Liver (tissue), 3 donors: ENCODE measurements at regions not wholly inside any gene's neighbourhood (a gene's known extent, or its start where the extent isn't known, plus 50 kb on each side); places are given as distances from the start of the nearest gene placed in this dataset.

Experiments used
- CTCF ChIP-seq: fragments of 150-350 bp; IDR thresholded peaks from 2 replicates; pipeline ENCODE4 v1.5.1; 2017; ENCODE audit warnings: improper control_type of control experiment, low read depth, low read length; ENCODE audit not compliant: missing input control
- MAX ChIP-seq: IDR thresholded peaks from 2 replicates; pipeline ENCODE4 v1.6.1; 2016; ENCODE audit warnings: antibody characterized with exemption
- RAD21 ChIP-seq, 2 donors: IDR thresholded peaks; 2 replicates each; pipeline ENCODE4 v1.6.1; 2016; ENCODE audit warnings: antibody characterized with exemption in 2 of 2, mild to moderate bottlenecking in 2 of 2
- REST ChIP-seq: IDR thresholded peaks from 2 replicates; pipeline ENCODE4 v1.6.1; 2016; ENCODE audit warnings: antibody characterized with exemption, mild to moderate bottlenecking
- TAF1 ChIP-seq: conservative IDR thresholded peaks from 2 replicates; pipeline ENCODE4 v1.6.1; 2016; ENCODE audit warnings: antibody characterized with exemption, mild to moderate bottlenecking
- donor health status: healthy.
- donor health status: healthy.

GRCh38 chr5:28066856-28067255, 1028.5 kb upstream of the CDH9 start:
- no peak for TF ChIP-seq CTCF
- no peak for TF ChIP-seq MAX
- no peak for TF ChIP-seq REST
- no peak for TF ChIP-seq TAF1
- no peak for TF ChIP-seq RAD21 (IDR thresholded peaks at IDR 0.05)
